Gastroesophageal sphincter (tissue), 3 donors: ENCODE measurements at regions not wholly inside any gene's neighbourhood (a gene's known extent, or its start where the extent isn't known, plus 50 kb on each side); places are given as distances from the start of the nearest gene placed in this dataset.

Experiments
- CTCF ChIP-seq, 4 experiments: fragments of 200-600 bp in 2 of 4; fragments of 450-650 bp in 2 of 4; sonication (generic) in 1 of 4; IDR thresholded peaks; one replicate each; pipeline ENCODE4 v1.5.1; 2017 to 2019; ENCODE audit warnings: antibody characterized with exemption in 4 of 4, mild to moderate bottlenecking in 2 of 4, moderate library complexity in 2 of 4
- EP300 ChIP-seq: sonication (generic); formaldehyde crosslinking; IDR thresholded peaks from one replicate; pipeline ENCODE4 v1.6.1; 2017; ENCODE audit warnings: antibody characterized with exemption, mild to moderate bottlenecking
- POLR2A ChIP-seq, 2 donors: fragments of 450-650 bp; IDR thresholded peaks; one replicate each; pipeline ENCODE4 v1.6.1; 2017; ENCODE audit warnings: antibody characterized with exemption in 2 of 2, mild to moderate bottlenecking in 2 of 2, moderate library complexity in 1 of 2
- POLR2AphosphoS5 ChIP-seq: sonication (generic); formaldehyde crosslinking; IDR thresholded peaks from one replicate; pipeline ENCODE4 v1.6.1; 2017; ENCODE audit warnings: antibody characterized with exemption

- TF ChIP-seq CTCF (IDR thresholded peaks at IDR 0.05) (no peak), POLR2A (IDR thresholded peaks at IDR 0.05) (no peak), POLR2AphosphoS5 (no peak), EP300 (no peak)
Measured at GRCh38 chr17:70687421-70687820, 518.1 kb downstream of the KCNJ2 start.
